MM.1S (cell line): ENCODE measurements at regions not wholly inside any gene's neighbourhood (a gene's known extent, or its start where the extent isn't known, plus 50 kb on each side); places are given as distances from the start of the nearest gene placed in this dataset.

Experiments used
- DNase-seq: peaks from one replicate; pipeline ENCODE4 v3.0.0-alpha.2; 2015
- H2AFZ ChIP-seq: fragments of 300-600 bp; sonication (generic); 2 replicates; pipeline ENCODE4 v1.6.0; 2016; ENCODE audit warnings: antibody characterized with exemption, low read length
- H3F3A ChIP-seq: fragments of 300-600 bp; sonication (generic); 2 replicates; pipeline ENCODE4 v1.6.1; 2016; ENCODE audit warnings: mild to moderate bottlenecking, antibody characterized with exemption, low read length, moderate library complexity, mixed read lengths; ENCODE audit not compliant: insufficient read depth
- H3K27ac ChIP-seq: fragments of 300-600 bp; sonication (generic); 2 replicates; pipeline ENCODE4 v1.5.1; 2016; ENCODE audit warnings: mild to moderate bottlenecking, low read length
- H3K27me3 ChIP-seq: fragments of 300-600 bp; sonication (generic); replicated peaks from 2 replicates; pipeline ENCODE4 v1.6.0; 2016; ENCODE audit warnings: low read length; ENCODE audit not compliant: insufficient read depth
- H3K36me3 ChIP-seq: fragments of 300-600 bp; sonication (generic); replicated peaks from 2 replicates; pipeline ENCODE4 v1.6.1; 2016; ENCODE audit warnings: mild to moderate bottlenecking, low read length, mixed read lengths; ENCODE audit not compliant: insufficient read depth
- H3K4me1 ChIP-seq: fragments of 300-600 bp; sonication (generic); 2 replicates; pipeline ENCODE4 v1.6.1; 2016; ENCODE audit warnings: low read length, mixed read lengths
- H3K4me2 ChIP-seq: fragments of 300-600 bp; sonication (generic); 2 replicates; pipeline ENCODE4 v1.6.0; 2016; ENCODE audit warnings: low read depth, low read length
- H3K4me3 ChIP-seq: fragments of 300-600 bp; sonication (generic); 2 replicates; pipeline ENCODE4 v1.5.1; 2016; ENCODE audit warnings: low read length, mixed read lengths
- H3K79me2 ChIP-seq: fragments of 300-600 bp; sonication (generic); 2 replicates; pipeline ENCODE4 v1.6.1; 2016; ENCODE audit warnings: mixed run types, low read length, mixed read lengths
- H3K9ac ChIP-seq: fragments of 300-600 bp; sonication (generic); 2 replicates; pipeline ENCODE4 v1.6.1; 2016; ENCODE audit warnings: low read length, mixed read lengths
- H3K9me2 ChIP-seq: fragments of 300-600 bp; sonication (generic); replicated peaks from 2 replicates; pipeline ENCODE4 v1.6.1; 2016; ENCODE audit warnings: mild to moderate bottlenecking, low read length, mixed read lengths; ENCODE audit not compliant: insufficient read depth
- H3K9me3 ChIP-seq: fragments of 300-600 bp; sonication (generic); replicated peaks from 2 replicates; pipeline ENCODE4 v1.6.1; 2016; ENCODE audit warnings: mild to moderate bottlenecking, low read length, mixed read lengths; ENCODE audit not compliant: insufficient read depth
- H4K20me1 ChIP-seq: fragments of 300-600 bp; sonication (generic); 2 replicates; pipeline ENCODE4 v1.6.1; 2016; ENCODE audit warnings: mild to moderate bottlenecking, low read length, moderate library complexity, mixed read lengths; ENCODE audit not compliant: insufficient read depth
- CTCF ChIP-seq: fragments of 300-600 bp; sonication (generic); IDR thresholded peaks from 2 replicates; pipeline ENCODE4 v1.5.1; 2016; ENCODE audit warnings: antibody characterized with exemption, low read length, mixed read lengths
- EZH2 ChIP-seq: fragments of 300-600 bp; sonication (generic); optimal IDR thresholded peaks from 2 replicates; pipeline ENCODE3; 2017; ENCODE audit warnings: low read depth, mild to moderate bottlenecking, antibody characterized with exemption, low read length, mixed read lengths
- EZH2phosphoT487 ChIP-seq: fragments of 300-600 bp; sonication (generic); IDR thresholded peaks from 2 replicates; pipeline ENCODE4 v1.6.1; 2018; ENCODE audit warnings: antibody characterized with exemption, low read length

DNA sequence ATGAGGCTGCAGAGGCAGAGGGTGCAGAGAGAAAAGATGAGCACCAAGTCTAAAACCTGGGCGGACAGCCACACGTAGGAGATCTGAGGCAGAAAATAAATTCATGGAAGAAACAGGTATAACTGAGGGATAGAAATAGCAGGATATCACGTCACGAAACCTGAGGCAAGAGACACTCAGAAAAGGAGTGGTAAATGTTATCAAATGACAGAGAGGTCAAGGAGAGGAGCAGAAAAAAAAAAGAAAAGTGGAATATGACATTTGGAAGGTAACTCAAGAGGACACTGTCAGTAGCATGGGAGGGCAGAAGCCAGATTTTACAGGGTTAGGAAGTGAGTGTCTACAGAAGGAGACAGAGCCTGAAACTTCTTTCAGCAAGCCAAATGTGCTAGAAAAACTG lies 84.2 kb upstream of the FBXL4 start:
- Histone ChIP-seq H3K9me2 (no peaks in the 10 kb centered on the region), H2AFZ (no peak overlapping the region), H3K4me2 (no peak overlapping the region), H3K36me3 (no peaks in the 10 kb centered on the region), H3K27ac (no peak overlapping the region), H3K79me2 (no peaks in the 10 kb centered on the region), H3K9me3 (no peaks in the 10 kb centered on the region), H3K4me3 (no peak overlapping the region), H3K27me3 (no peaks in the 10 kb centered on the region), H4K20me1 (no peaks in the 10 kb centered on the region), H3K4me1 (no peaks in the 10 kb centered on the region), H3F3A (no peaks in the 10 kb centered on the region), H3K9ac (no peak overlapping the region)
- DNase-seq, result no peak
- no peak for TF ChIP-seq CTCF
- no peak for TF ChIP-seq EZH2phosphoT487
- TF ChIP-seq EZH2, result no peak

- DNase-seq, result no peak
- Histone ChIP-seq H2AFZ (no peak overlapping the region), H3K4me3 (no peak overlapping the region), H3K9ac (no peak overlapping the region), H3K79me2 (no peaks in the 10 kb centered on the region), H3K4me2 (no peak overlapping the region), H3K9me3 (no peaks in the 10 kb centered on the region), H3K9me2 (no peaks in the 10 kb centered on the region), H3K36me3 (no peaks in the 10 kb centered on the region), H3K4me1 (no peaks in the 10 kb centered on the region), H4K20me1 (no peaks in the 10 kb centered on the region), H3K27ac (no peak overlapping the region), H3F3A (no peaks in the 10 kb centered on the region), H3K27me3 (no peaks in the 10 kb centered on the region)
- TF ChIP-seq CTCF (no peak), EZH2phosphoT487 (no peak), EZH2 (no peak)
Measured at GRCh38 chr6:99030915-99031314, 83.2 kb upstream of the FBXL4 start.

DNA sequence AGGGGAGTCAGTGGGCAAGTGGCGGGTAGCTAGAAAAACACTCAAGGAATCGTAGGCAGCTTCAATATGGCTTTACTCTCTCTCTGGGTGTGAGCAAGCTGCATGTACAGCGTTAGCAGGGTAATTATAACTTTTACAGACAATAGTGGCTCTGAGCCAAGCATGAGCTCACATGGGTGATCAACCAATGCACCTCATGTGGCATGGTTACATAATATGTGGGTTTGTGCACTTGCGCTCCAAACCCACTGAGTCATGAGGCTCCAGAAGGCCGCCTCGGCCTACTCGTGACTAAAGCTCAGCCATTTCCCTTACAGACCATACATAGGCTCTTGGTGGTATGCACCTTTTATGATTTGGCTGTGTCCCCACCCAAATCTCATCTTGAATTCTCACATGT lies 78.4 kb upstream of the FBXL4 start:
- no peak overlapping the region for H3K4me2 ChIP-seq

More for the DNA sequence above, 78.4 kb upstream of the FBXL4 start:
- Histone ChIP-seq H3K9me2 (no peaks in the 10 kb centered on the region), H3K4me1 (no peaks in the 10 kb centered on the region), H3K36me3 (no peaks in the 10 kb centered on the region), H3K27ac (no peak overlapping the region), H4K20me1 (no peaks in the 10 kb centered on the region), H3F3A (no peaks in the 10 kb centered on the region), H3K4me3 (no peak overlapping the region), H3K9me3 (no peaks in the 10 kb centered on the region), H3K79me2 (no peaks in the 10 kb centered on the region), H3K27me3 (no peaks in the 10 kb centered on the region), H2AFZ (no peak overlapping the region), H3K9ac (no peak overlapping the region)
- DNase-seq, result no peak
- no peak for TF ChIP-seq CTCF
- TF ChIP-seq EZH2, result no peak
- no peak for TF ChIP-seq EZH2phosphoT487
